Loucy (cell line): ENCODE measurements at regions not wholly inside any gene's neighbourhood (a gene's known extent, or its start where the extent isn't known, plus 50 kb on each side); places are given as distances from the start of the nearest gene placed in this dataset.

Source experiments
- H2AFZ ChIP-seq: fragments of 200-600 bp; sonication (generic); 2 replicates; pipeline ENCODE4 v1.6.0; 2016; ENCODE audit warnings: antibody characterized with exemption, mild to moderate bottlenecking, low read length, moderate library complexity
- H3F3A ChIP-seq: fragments of 200-600 bp; 2 replicates; pipeline ENCODE4 v1.6.0; 2016; ENCODE audit warnings: antibody characterized with exemption, low read depth, mild to moderate bottlenecking
- H3K27me3 ChIP-seq: fragments of 200-600 bp; sonication (generic); 2 replicates; pipeline ENCODE4 v1.6.1; 2014; ENCODE audit warnings: low read length, mild to moderate bottlenecking; ENCODE audit not compliant: insufficient read depth, poor library complexity, severe bottlenecking
- H3K36me3 ChIP-seq: fragments of 200-600 bp; sonication (generic); 2 replicates; pipeline ENCODE4 v1.6.1; 2016; ENCODE audit warnings: low read length; ENCODE audit not compliant: insufficient read depth
- H3K4me1 ChIP-seq: fragments of 200-600 bp; sonication (generic); 2 replicates; pipeline ENCODE4 v1.5.1; 2014; ENCODE audit warnings: low read length, mild to moderate bottlenecking; ENCODE audit not compliant: insufficient read depth, poor library complexity, severe bottlenecking
- H3K4me2 ChIP-seq: fragments of 200-600 bp; sonication (generic); 2 replicates; pipeline ENCODE4 v1.6.0; 2014; ENCODE audit warnings: antibody characterized with exemption, low read length, low read depth, mild to moderate bottlenecking; ENCODE audit not compliant: poor library complexity, severe bottlenecking
- H3K4me3 ChIP-seq: fragments of 200-600 bp; sonication (generic); 2 replicates; pipeline ENCODE4 v1.5.1; 2014; ENCODE audit warnings: low read length, mild to moderate bottlenecking, mixed read lengths; ENCODE audit not compliant: poor library complexity, severe bottlenecking
- H3K79me2 ChIP-seq: fragments of 200-600 bp; sonication (generic); 2 replicates; pipeline ENCODE4 v1.6.1; 2014; ENCODE audit warnings: low read length; ENCODE audit not compliant: insufficient read depth
- H3K9ac ChIP-seq: fragments of 200-600 bp; sonication (generic); 2 replicates; pipeline ENCODE4 v1.6.0; 2014; ENCODE audit warnings: mild to moderate bottlenecking, low read depth, low read length, moderate library complexity; ENCODE audit not compliant: poor library complexity, severe bottlenecking
- H3K9me2 ChIP-seq: fragments of 200-600 bp; sonication (generic); replicated peaks from 2 replicates; pipeline ENCODE4 v1.6.1; 2016; ENCODE audit warnings: low read depth, low read length, mixed read lengths
- H3K9me3 ChIP-seq: fragments of 200-600 bp; sonication (generic); 2 replicates; pipeline ENCODE4 v1.6.1; 2014; ENCODE audit warnings: mild to moderate bottlenecking, antibody characterized with exemption, low read length, low read depth; ENCODE audit not compliant: insufficient read depth
- H4K20me1 ChIP-seq: fragments of 200-600 bp; sonication (generic); 2 replicates; pipeline ENCODE4 v1.6.0; 2014; ENCODE audit warnings: antibody characterized with exemption, low read length, mild to moderate bottlenecking; ENCODE audit not compliant: insufficient read depth, poor library complexity, severe bottlenecking
- CTCF ChIP-seq: fragments of 200-600 bp; sonication (generic); conservative IDR thresholded peaks from 2 replicates; pipeline ENCODE4 v1.5.1; 2014; ENCODE audit warnings: mild to moderate bottlenecking, antibody characterized with exemption, low read length
- EZH2phosphoT487 ChIP-seq: fragments of 200-600 bp; IDR thresholded peaks from 2 replicates; pipeline ENCODE4 v1.6.1; 2018; ENCODE audit warnings: antibody characterized with exemption, mild to moderate bottlenecking, moderate library complexity, borderline replicate concordance

- no peaks in the 10 kb centered on the region for H3K79me2 ChIP-seq
- H3K9ac ChIP-seq: no peak overlapping the region
- no peaks in the 10 kb centered on the region for H3K36me3 ChIP-seq
- TF ChIP-seq CTCF (no peak), EZH2phosphoT487 (no peak)
- H2AFZ ChIP-seq: no peak overlapping the region
- no peaks in the 10 kb centered on the region for H4K20me1 ChIP-seq
- H3K4me1 ChIP-seq: no peaks in the 10 kb centered on the region
- H3K4me3 ChIP-seq: no peak overlapping the region
- H3K4me2 ChIP-seq: no peak overlapping the region
- H3K9me2 ChIP-seq: no peaks in the 10 kb centered on the region
- no peaks in the 10 kb centered on the region for H3K9me3 ChIP-seq
- H3F3A ChIP-seq: no peaks in the 10 kb centered on the region
- no peaks in the 10 kb centered on the region for H3K27me3 ChIP-seq
Measured at GRCh38 chr17:65346166-65346565, 209.0 kb downstream of the RGS9 start.

- no peaks in the 10 kb centered on the region for H3F3A ChIP-seq
- H3K27me3 ChIP-seq: no peaks in the 10 kb centered on the region
- TF ChIP-seq CTCF (no peak), EZH2phosphoT487 (no peak)
- H3K4me3 ChIP-seq: no peak overlapping the region
- no peak overlapping the region for H3K4me2 ChIP-seq
- H4K20me1 ChIP-seq: no peaks in the 10 kb centered on the region
- H2AFZ ChIP-seq: no peak overlapping the region
- H3K9me2 ChIP-seq: no peaks in the 10 kb centered on the region
- no peaks in the 10 kb centered on the region for H3K4me1 ChIP-seq
- H3K9me3 ChIP-seq: no peaks in the 10 kb centered on the region
- no peak overlapping the region for H3K9ac ChIP-seq
- H3K79me2 ChIP-seq: no peaks in the 10 kb centered on the region
- H3K36me3 ChIP-seq: no peaks in the 10 kb centered on the region
Measured at GRCh38 chr17:65345261-65346005, 208.3 kb downstream of the RGS9 start.

GRCh38 chr17:65340401-65340800 is 203.2 kb downstream of the RGS9 start:
- no peaks in the 10 kb centered on the region for H3F3A ChIP-seq
- no peak for TF ChIP-seq CTCF
- no peak for TF ChIP-seq EZH2phosphoT487
- no peaks in the 10 kb centered on the region for H3K36me3 ChIP-seq
- H3K9me2 ChIP-seq: no peaks in the 10 kb centered on the region
- no peaks in the 10 kb centered on the region for H3K27me3 ChIP-seq
- no peak overlapping the region for H3K4me3 ChIP-seq
- no peaks in the 10 kb centered on the region for H3K79me2 ChIP-seq
- H3K4me2 ChIP-seq: no peak overlapping the region
- no peak overlapping the region for H3K9ac ChIP-seq
- H4K20me1 ChIP-seq: no peaks in the 10 kb centered on the region
- H3K9me3 ChIP-seq: no peaks in the 10 kb centered on the region
- H2AFZ ChIP-seq: no peak overlapping the region
- H3K4me1 ChIP-seq: no peaks in the 10 kb centered on the region
